K562 (cell line): ENCODE measurements at regions not wholly inside any gene's neighbourhood (a gene's known extent, or its start where the extent isn't known, plus 50 kb on each side); places are given as distances from the start of the nearest gene placed in this dataset.

Experiments used
- ATAC-seq: fragments of 200-7000 bp; cut with Tn5 transposase; 3 replicates; pipeline ENCODE4 v1.9.1; 2020; ENCODE audit warnings: moderate library complexity
- BruUV-seq: library from RNA; stranded (reverse); fragments of 400-500 nt; replicated peaks from 2 replicates; lab custom pipeline; 2021; lab: Mats Ljungman, UMichigan
- CTCF ChIA-PET: fragments of 300-600 bp; formaldehyde crosslinking; extraction: SDS; loops from one replicate; lab custom pipeline; 2021; ENCODE audit warnings: low intra/inter-chr PET ratio; lab: Yijun Ruan, JAX
- POLR2A ChIA-PET: fragments of 300-600, 350-650 bp; sonication (Branson Sonifier 250); formaldehyde crosslinking; extraction: SDS; loops from one replicate; lab custom pipeline; 2021; ENCODE audit warnings: antibody characterized with exemption, inconsistent platforms; lab: Yijun Ruan, JAX
- DNase-seq, 4 experiments: peaks; one replicate each; pipeline versions ENCODE4 v3.0.0 to v3.0.0-alpha.2; 2011 to 2018; ENCODE audit warnings: low spot score in 3 of 4, mixed read lengths in 3 of 4; ENCODE audit errors: extremely low read depth in 1 of 4
- FAIRE-seq: peaks from 2 replicates; lab custom pipeline; 2011; peaks lifted over from hg19 to GRCh38; lab: Jason Lieb, UNC
- H2AFZ ChIP-seq: 2 replicates; pipeline ENCODE4 v1.6.0; 2011; ENCODE audit warnings: low read depth, low read length, control low read depth, inconsistent platforms
- H3K27ac ChIP-seq: fragments of 200-600 bp; 3 replicates; pipeline ENCODE4 v1.8.0; 2011; ENCODE audit warnings: low read depth, mild to moderate bottlenecking, control low read depth, inconsistent platforms, low read length, moderate library complexity, mixed read lengths; ENCODE audit errors: extremely low read depth
- H3K27me3 ChIP-seq, 2 experiments: fragments of 300-600 bp in 1 of 2; 2 replicates in 1 of 2; 3 replicates in 1 of 2; pipeline versions ENCODE4 v1.6.0 to v1.8.0; 2011; ENCODE audit warnings: inconsistent platforms in 2 of 2, low read length in 2 of 2, mild to moderate bottlenecking in 1 of 2, mixed read lengths in 1 of 2, moderate library complexity in 1 of 2; ENCODE audit not compliant: control insufficient read depth in 2 of 2, insufficient read depth in 2 of 2
- H3K36me3 ChIP-seq: fragments of 300-600 bp; 3 replicates; pipeline ENCODE4 v1.8.0; 2011; ENCODE audit warnings: mild to moderate bottlenecking, low read length, inconsistent platforms; ENCODE audit not compliant: control insufficient read depth, insufficient read depth
- H3K4me1 ChIP-seq, 2 experiments: fragments of 200-600 bp in 1 of 2; replicated peaks in 1 of 2; 2 replicates in 1 of 2; 3 replicates in 1 of 2; pipeline versions ENCODE4 v1.5.1 to v1.8.0; 2011; ENCODE audit warnings: inconsistent platforms in 2 of 2, low read length in 2 of 2, mild to moderate bottlenecking in 1 of 2, mixed read lengths in 1 of 2, moderate library complexity in 1 of 2; ENCODE audit not compliant: control insufficient read depth in 2 of 2, insufficient read depth in 2 of 2
- H3K4me2 ChIP-seq: 2 replicates; pipeline ENCODE4 v1.6.1; 2011; ENCODE audit warnings: low read length, control low read depth, inconsistent platforms, mixed read lengths; ENCODE audit not compliant: insufficient read depth
- H3K4me3 ChIP-seq: fragments of 200-600 bp; sonication (generic), shearing (Covaris generic); 2 replicates; pipeline ENCODE4 v1.5.1; 2016; ENCODE audit warnings: control low read depth, inconsistent platforms
- H3K79me2 ChIP-seq: fragments of 200-600 bp; 3 replicates; pipeline ENCODE4 v1.8.0; 2011; ENCODE audit warnings: low read length, inconsistent platforms; ENCODE audit not compliant: control insufficient read depth, insufficient read depth
- H3K9ac ChIP-seq, 2 experiments: 2 replicates each; pipeline versions ENCODE4 v1.6.0 to v1.6.1; 2011; ENCODE audit warnings: low read depth in 2 of 2, low read length in 2 of 2, control low read depth in 1 of 2, inconsistent platforms in 1 of 2, mild to moderate bottlenecking in 1 of 2, mixed read lengths in 1 of 2; ENCODE audit not compliant: insufficient read depth in 1 of 2
- H3K9me1 ChIP-seq: one replicate; pipeline ENCODE4 v1.6.0; 2011; ENCODE audit warnings: inconsistent platforms, mild to moderate bottlenecking, low read length, moderate library complexity; ENCODE audit not compliant: control insufficient read depth, insufficient read depth
- H3K9me3 ChIP-seq: replicated peaks from 2 replicates; pipeline ENCODE4 v1.5.1; 2011; ENCODE audit warnings: low read depth, low read length, inconsistent platforms; ENCODE audit not compliant: control insufficient read depth, insufficient read depth
- H4K20me1 ChIP-seq: replicated peaks from 2 replicates; pipeline ENCODE4 v1.6.1; 2011; ENCODE audit warnings: low read length, inconsistent platforms, mixed read lengths; ENCODE audit not compliant: control insufficient read depth, insufficient read depth
- ARID3A ChIP-seq: IDR thresholded peaks from 2 replicates; pipeline ENCODE4 v1.6.1; 2012; ENCODE audit warnings: low read depth, low read length, improper control_type of control experiment, borderline replicate concordance
- ASH1L ChIP-seq: fragments of 450-650 bp; IDR thresholded peaks from 2 replicates; pipeline ENCODE4 v1.6.1; 2018; ENCODE audit warnings: borderline replicate concordance, mild to moderate bottlenecking, low read depth; ENCODE audit not compliant: partially characterized antibody
- BRD4 ChIP-seq: fragments of 200-600 bp; sonication (generic); IDR thresholded peaks from 2 replicates; pipeline ENCODE4 v1.6.1; 2017; ENCODE audit warnings: inconsistent platforms
- ETS2 ChIP-seq: IDR thresholded peaks from 2 replicates; pipeline ENCODE4 v1.6.1; 2016; ENCODE audit warnings: borderline replicate concordance, missing genetic modification characterization, mild to moderate bottlenecking, moderate library complexity, missing compliant biosample characterization; ENCODE audit not compliant: poor library complexity, severe bottlenecking
- FOS ChIP-seq: IDR thresholded peaks from 3 replicates; pipeline ENCODE4 v1.6.1; 2011; ENCODE audit not compliant: insufficient read length; ENCODE audit errors: extremely low read depth
- ILK ChIP-seq: fragments of 450-650 bp; IDR thresholded peaks from 2 replicates; pipeline ENCODE4 v1.6.1; 2016; ENCODE audit warnings: missing genetic modification characterization, low read depth, mild to moderate bottlenecking, missing compliant biosample characterization, moderate library complexity, borderline replicate concordance
- MITF ChIP-seq: IDR thresholded peaks from 2 replicates; pipeline ENCODE4 v1.6.1; 2014; ENCODE audit warnings: antibody characterized with exemption
- RBFOX2 ChIP-seq: fragments of 200-400 bp; formaldehyde crosslinking; IDR thresholded peaks from 2 replicates; pipeline ENCODE4 v1.6.1; 2017; ENCODE audit warnings: low read depth, mild to moderate bottlenecking, low read length, moderate library complexity
- SIRT6 ChIP-seq: IDR thresholded peaks from one replicate; pipeline ENCODE4 v1.6.1; 2012; ENCODE audit warnings: low read depth, mild to moderate bottlenecking, control low read depth, inconsistent platforms, low read length, moderate library complexity
- SMARCB1 ChIP-seq: IDR thresholded peaks from 2 replicates; pipeline ENCODE4 v1.6.1; 2011; ENCODE audit warnings: improper control_type of control experiment, low read depth; ENCODE audit not compliant: insufficient read length
- STAT6 ChIP-seq: sonication (generic); formaldehyde crosslinking; IDR thresholded peaks from 2 replicates; pipeline ENCODE4 v1.8.1; 2023; ENCODE audit warnings: mild to moderate bottlenecking, missing genetic modification reagents
- TEAD1 ChIP-seq, 2 experiments: fragments of 450-650 bp in 1 of 2; sonication (generic) in 1 of 2; formaldehyde crosslinking; IDR thresholded peaks; 2 replicates each; pipeline versions ENCODE4 v1.4.0 to v1.8.0; 2020 to 2022; ENCODE audit warnings: mild to moderate bottlenecking in 2 of 2, missing genetic modification reagents in 1 of 2
- TOE1 ChIP-seq, 2 experiments: fragments of 450-650 bp in 1 of 2; sonication (generic) in 1 of 2; formaldehyde crosslinking in 1 of 2; IDR thresholded peaks; 2 replicates each; pipeline versions ENCODE4 v1.7.1 to v1.8.0; 2016 to 2022; ENCODE audit warnings: borderline replicate concordance in 2 of 2, mild to moderate bottlenecking in 2 of 2, antibody characterized with exemption in 1 of 2, inconsistent platforms in 1 of 2, low read depth in 1 of 2, missing genetic modification reagents in 1 of 2, moderate library complexity in 1 of 2
- ZNF12 ChIP-seq: sonication (generic); formaldehyde crosslinking; IDR thresholded peaks from 2 replicates; pipeline ENCODE4 v1.4.0; 2020; ENCODE audit warnings: mild to moderate bottlenecking, missing genetic modification reagents
- ZNF280A ChIP-seq: fragments of 450-650 bp; IDR thresholded peaks from 2 replicates; pipeline ENCODE4 v1.6.1; 2018; ENCODE audit warnings: mild to moderate bottlenecking, low read depth; ENCODE audit not compliant: partially characterized antibody
- WGBS: fragments of 100-300 bp; shearing (Covaris generic); methylation state at CpG from one replicate; pipeline ENCODE4 v1.1.6; 2016; ENCODE audit warnings: low coverage, mixed read lengths; ENCODE audit not compliant: insufficient coverage; ENCODE audit errors: missing lambda C conversion rate; 5-methylcytosine and 5-hydroxymethylcytosine counted together
- in situ Hi-C: fragments of 300-500 bp; cut with MboI; formaldehyde crosslinking; loops from 4 replicates; pipeline ENCODE4 v1.15.0; 2018; ENCODE audit warnings: inconsistent platforms, mixed read lengths
- intact Hi-C: fragments of 100-400 bp; cut with micrococcal nuclease; formaldehyde crosslinking; loops from 2 replicates; pipeline ENCODE4 v1.14.2; 2022

GRCh38 chr10:63772491-63772890 lies 251.3 kb downstream of the REEP3 start:
- in situ Hi-C loops = loop anchor here (25.0 kb wide), 1 partner anchor 1660 kb away; no protein-coding TSS in a partner anchor
- TF ChIP-seq ASH1L (no peak), FOS (no peak), STAT6 (CRISPR knock-in tag) (no peak), SIRT6 (no peak), SMARCB1 (no peak), ZNF280A (no peak), ETS2 (no peak), ZNF12 (no peak), ILK (tag) (no peak), TEAD1 (CRISPR knock-in tag; IDR thresholded peaks at IDR 0.05) (no peak), RBFOX2 (no peak), BRD4 (no peak), ARID3A (no peak), TOE1 (IDR thresholded peaks at IDR 0.05; ENCODE audit: borderline replicate concordance) (no peak), TOE1 (CRISPR knock-in tag; IDR thresholded peaks at IDR 0.05; ENCODE audit: borderline replicate concordance, low read depth) (no peak), MITF (no peak)
- ATAC-seq (no peak), DNase-seq (no peak), FAIRE-seq (no peak)
- H3K4me3 ChIP-seq = no peak overlapping the region
- no peak overlapping the region for H2AFZ ChIP-seq
- 0% methylated on average over 1 of the region's 1 CpG for WGBS
- ChIA-PET POLR2A (no interaction called here), CTCF (no interaction called here)
- no peaks in the 10 kb centered on the region for H3K27me3 ChIP-seq
- no peaks in the 10 kb centered on the region for H3K9me3 ChIP-seq
- H3K79me2 ChIP-seq = no peaks in the 10 kb centered on the region
- no peaks in the 10 kb centered on the region for H3K36me3 ChIP-seq
- intact Hi-C loops = no loop called here
- no peak overlapping the region for H3K9ac ChIP-seq
- BruUV-seq = no TSS peak
- H3K9me1 ChIP-seq = no peaks in the 10 kb centered on the region
- no peak overlapping the region for H3K27ac ChIP-seq
- no peaks in the 10 kb centered on the region for H4K20me1 ChIP-seq
- no peak overlapping the region for H3K4me2 ChIP-seq
- H3K4me1 ChIP-seq = no peaks in the 10 kb centered on the region
